ENCODE measurements at regions not wholly inside any gene's neighbourhood (a gene's known extent, or its start where the extent isn't known, plus 50 kb on each side); places are given as distances from the start of the nearest gene placed in this dataset.

DNA sequence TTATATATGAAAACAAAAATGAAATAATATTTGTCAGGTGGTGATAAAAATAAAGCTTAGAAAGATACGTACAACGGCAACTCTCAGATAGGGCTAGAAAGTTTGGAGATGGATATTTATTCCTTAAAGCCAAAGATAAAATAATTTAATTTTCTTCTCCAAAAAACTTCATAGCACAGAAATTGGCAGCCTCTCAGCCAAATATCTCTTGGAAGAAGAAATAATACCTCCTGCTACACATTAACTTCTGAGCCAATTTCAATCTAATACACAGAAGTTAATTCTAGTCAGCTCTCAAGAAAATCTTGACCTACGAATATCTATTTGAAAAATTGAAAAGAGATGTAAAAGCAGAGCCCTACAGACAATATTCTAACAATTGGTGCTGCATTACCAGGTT is 122.4 kb downstream of the TES start:
- no peak overlapping the region for H3K27ac ChIP-seq (ENCODE audit: low read depth in 2 of 2, low read length in 2 of 2)
- H3K36me3 ChIP-seq (ENCODE audit: control insufficient read depth in 2 of 3, insufficient read depth in 3 of 3, low read length in 3 of 3) = no peaks in the 10 kb centered on the region
- FAIRE-seq = no peak
- H3K9ac ChIP-seq (ENCODE audit: low read length in 3 of 3) = no peak overlapping the region
- H3K4me3 ChIP-seq (ENCODE audit: low read length in 3 of 3) = no peak overlapping the region
- no peaks in the 10 kb centered on the region for H3K9me3 ChIP-seq (ENCODE audit: control insufficient read depth in 2 of 3, insufficient read depth in 1 of 3, low read length in 3 of 3)
- intact Hi-C loops (cut with DNase I) = no loop called here
- no peaks in the 10 kb centered on the region for H3K4me1 ChIP-seq (ENCODE audit: control insufficient read depth in 2 of 3, insufficient read depth in 2 of 3, low read depth in 1 of 3, low read length in 3 of 3)
- no peaks in the 10 kb centered on the region for H3K27me3 ChIP-seq (ENCODE audit: control insufficient read depth, insufficient read depth, low read length)
- TF ChIP-seq, protein P1, sequence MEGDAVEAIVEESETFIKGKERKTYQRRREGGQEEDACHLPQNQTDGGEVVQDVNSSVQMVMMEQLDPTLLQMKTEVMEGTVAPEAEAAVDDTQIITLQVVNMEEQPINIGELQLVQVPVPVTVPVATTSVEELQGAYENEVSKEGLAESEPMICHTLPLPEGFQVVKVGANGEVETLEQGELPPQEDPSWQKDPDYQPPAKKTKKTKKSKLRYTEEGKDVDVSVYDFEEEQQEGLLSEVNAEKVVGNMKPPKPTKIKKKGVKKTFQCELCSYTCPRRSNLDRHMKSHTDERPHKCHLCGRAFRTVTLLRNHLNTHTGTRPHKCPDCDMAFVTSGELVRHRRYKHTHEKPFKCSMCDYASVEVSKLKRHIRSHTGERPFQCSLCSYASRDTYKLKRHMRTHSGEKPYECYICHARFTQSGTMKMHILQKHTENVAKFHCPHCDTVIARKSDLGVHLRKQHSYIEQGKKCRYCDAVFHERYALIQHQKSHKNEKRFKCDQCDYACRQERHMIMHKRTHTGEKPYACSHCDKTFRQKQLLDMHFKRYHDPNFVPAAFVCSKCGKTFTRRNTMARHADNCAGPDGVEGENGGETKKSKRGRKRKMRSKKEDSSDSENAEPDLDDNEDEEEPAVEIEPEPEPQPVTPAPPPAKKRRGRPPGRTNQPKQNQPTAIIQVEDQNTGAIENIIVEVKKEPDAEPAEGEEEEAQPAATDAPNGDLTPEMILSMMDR (IDR thresholded peaks at IDR 0.05; ENCODE audit: borderline replicate concordance, extremely low read depth, insufficient read depth) = no peak
- no peak for DNase-seq

DNA sequence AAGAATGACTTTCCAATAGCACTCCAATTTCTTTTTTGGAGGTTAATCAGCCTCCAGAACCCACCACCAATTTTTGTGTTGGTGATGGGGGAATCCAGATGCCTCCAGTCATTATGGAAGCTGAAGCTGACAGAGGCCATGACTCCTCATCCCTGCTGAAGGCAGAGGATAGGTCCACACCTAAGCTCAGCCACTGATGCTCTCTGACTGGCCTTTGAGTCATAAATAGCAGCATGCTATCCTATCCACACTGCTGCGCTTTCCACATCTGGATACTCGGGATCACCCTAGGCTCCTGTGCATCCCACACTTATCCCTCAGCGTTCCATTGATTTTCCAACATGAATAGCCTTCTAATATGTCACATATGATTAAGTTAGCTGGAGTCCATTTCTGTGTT is 124.2 kb downstream of the TES start:
- intact Hi-C loops (cut with DNase I) = no loop called here
- TF ChIP-seq, protein P1 (IDR thresholded peaks at IDR 0.05; ENCODE audit: borderline replicate concordance, extremely low read depth, insufficient read depth) = no peak
- Histone ChIP-seq H3K9me3 (ENCODE audit: control insufficient read depth in 2 of 3, insufficient read depth in 1 of 3, low read length in 3 of 3) (no peaks in the 10 kb centered on the region), H3K9ac (ENCODE audit: low read length in 3 of 3) (no peak overlapping the region), H3K27ac (ENCODE audit: low read depth in 2 of 2, low read length in 2 of 2) (no peak overlapping the region), H3K27me3 (ENCODE audit: control insufficient read depth, insufficient read depth, low read length) (no peaks in the 10 kb centered on the region), H3K36me3 (ENCODE audit: control insufficient read depth in 2 of 3, insufficient read depth in 3 of 3, low read length in 3 of 3) (no peaks in the 10 kb centered on the region), H3K4me1 (ENCODE audit: control insufficient read depth in 2 of 3, insufficient read depth in 2 of 3, low read depth in 1 of 3, low read length in 3 of 3) (no peaks in the 10 kb centered on the region), H3K4me3 (ENCODE audit: low read length in 3 of 3) (no peak overlapping the region)
- FAIRE-seq = no peak
- no peak for DNase-seq

DNA sequence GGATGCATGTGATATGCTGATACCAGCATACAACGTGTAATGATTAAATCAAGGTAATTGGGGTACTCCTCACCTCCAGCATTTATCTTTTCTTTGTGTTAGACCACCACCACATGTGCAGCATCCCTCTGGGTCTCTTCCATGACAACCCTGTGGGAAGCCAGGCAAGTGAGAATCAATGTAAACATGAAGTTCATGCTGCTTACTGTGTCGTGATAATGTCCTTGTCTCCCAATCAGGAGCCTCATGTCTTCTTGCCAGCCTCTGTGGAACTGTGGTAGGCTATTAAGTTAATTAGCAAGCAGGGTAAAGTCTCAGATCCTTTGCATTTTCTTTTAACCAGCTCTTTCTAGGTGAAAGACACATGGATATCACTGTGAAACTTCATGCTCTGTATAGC is 126.7 kb downstream of the TES start:
- TF ChIP-seq, protein P1 (IDR thresholded peaks at IDR 0.05; ENCODE audit: borderline replicate concordance, extremely low read depth, insufficient read depth) = no peak
- Histone ChIP-seq H3K9me3 (ENCODE audit: control insufficient read depth in 2 of 3, insufficient read depth in 1 of 3, low read length in 3 of 3) (no peaks in the 10 kb centered on the region), H3K27ac (ENCODE audit: low read depth in 2 of 2, low read length in 2 of 2) (no peak overlapping the region), H3K4me1 (ENCODE audit: control insufficient read depth in 2 of 3, insufficient read depth in 2 of 3, low read depth in 1 of 3, low read length in 3 of 3) (no peaks in the 10 kb centered on the region), H3K4me3 (ENCODE audit: low read length in 3 of 3) (no peak overlapping the region), H3K27me3 (ENCODE audit: control insufficient read depth, insufficient read depth, low read length) (no peaks in the 10 kb centered on the region), H3K9ac (ENCODE audit: low read length in 3 of 3) (no peak overlapping the region), H3K36me3 (ENCODE audit: control insufficient read depth in 2 of 3, insufficient read depth in 3 of 3, low read length in 3 of 3) (no peaks in the 10 kb centered on the region)
- intact Hi-C loops (cut with DNase I) = no loop called here
- DNase-seq (no peak), FAIRE-seq (no peak)

DNA sequence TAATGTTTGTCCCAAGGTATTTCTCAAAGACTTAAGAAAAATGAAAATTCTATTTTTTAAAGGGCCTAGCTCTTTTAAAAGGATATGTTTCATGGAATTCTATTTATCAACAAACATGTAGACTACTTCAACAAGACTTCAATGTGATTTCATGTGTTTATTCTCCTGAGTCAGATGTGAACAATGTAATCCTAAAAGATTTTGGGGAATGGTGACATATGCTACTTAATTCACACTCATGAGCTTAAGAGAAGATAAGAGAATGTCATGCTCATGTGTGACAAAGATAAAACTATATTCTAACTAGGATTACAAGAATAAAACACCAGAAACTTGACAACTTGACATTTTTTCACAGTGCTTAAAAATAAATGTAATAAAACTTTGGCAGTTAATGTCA is 127.5 kb downstream of the TES start:
- no peak for FAIRE-seq
- TF ChIP-seq, protein P1 (IDR thresholded peaks at IDR 0.05; ENCODE audit: borderline replicate concordance, extremely low read depth, insufficient read depth) = no peak
- no peak overlapping the region for H3K27ac ChIP-seq (ENCODE audit: low read depth in 2 of 2, low read length in 2 of 2)
- intact Hi-C loops (cut with DNase I) = no loop called here
- no peak overlapping the region for H3K4me3 ChIP-seq (ENCODE audit: low read length in 3 of 3)
- H3K36me3 ChIP-seq (ENCODE audit: control insufficient read depth in 2 of 3, insufficient read depth in 3 of 3, low read length in 3 of 3) = no peaks in the 10 kb centered on the region
- no peaks in the 10 kb centered on the region for H3K27me3 ChIP-seq (ENCODE audit: control insufficient read depth, insufficient read depth, low read length)
- no peak for DNase-seq
- no peaks in the 10 kb centered on the region for H3K4me1 ChIP-seq (ENCODE audit: control insufficient read depth in 2 of 3, insufficient read depth in 2 of 3, low read depth in 1 of 3, low read length in 3 of 3)
- no peak overlapping the region for H3K9ac ChIP-seq (ENCODE audit: low read length in 3 of 3)
- no peaks in the 10 kb centered on the region for H3K9me3 ChIP-seq (ENCODE audit: control insufficient read depth in 2 of 3, insufficient read depth in 1 of 3, low read length in 3 of 3)
